GM21528 (cell line): ENCODE measurements at regions not wholly inside any gene's neighbourhood (a gene's known extent, or its start where the extent isn't known, plus 50 kb on each side); places are given as distances from the start of the nearest gene placed in this dataset.

Experiments
- ATAC-seq: cut with Tn5 transposase; IDR thresholded peaks from one replicate; pipeline ENCODE4 v1.9.1; 2021; ENCODE audit warnings: mild to moderate bottlenecking, moderate library complexity; ENCODE audit not compliant: unreplicated experiment, low FRiP score

GRCh38 chr6:24016857-24017256, 109.2 kb upstream of the NRSN1 start:
- no peak for ATAC-seq

GRCh38 chr6:24019393-24019792, 106.6 kb upstream of the NRSN1 start:
- ATAC-seq = no peak

- no peak for ATAC-seq
Measured at GRCh38 chr6:24019830-24020229, 106.2 kb upstream of the NRSN1 start.

- ATAC-seq = no peak
Measured at GRCh38 chr6:24026050-24026449, 100.0 kb upstream of the NRSN1 start.

GRCh38 chr6:24031496-24031895, 94.5 kb upstream of the NRSN1 start:
- ATAC-seq = no peak

GRCh38 chr6:24032896-24033688, 92.9 kb upstream of the NRSN1 start:
- no peak for ATAC-seq

GRCh38 chr6:24043848-24044247, 82.2 kb upstream of the NRSN1 start:
- no peak for ATAC-seq

GRCh38 chr6:24051942-24052589, 73.9 kb upstream of the NRSN1 start:
- ATAC-seq = no peak

GRCh38 chr6:24052590-24052961, 73.4 kb upstream of the NRSN1 start:
- ATAC-seq = no peak

GRCh38 chr6:24053057-24053456, 73.0 kb upstream of the NRSN1 start:
- no peak for ATAC-seq

- no peak for ATAC-seq
Measured at GRCh38 chr6:24054388-24054787, 71.6 kb upstream of the NRSN1 start.

GRCh38 chr6:24056567-24056966, 69.4 kb upstream of the NRSN1 start:
- ATAC-seq = no peak

- ATAC-seq = no peak
Measured at GRCh38 chr6:24057030-24057429, 69.0 kb upstream of the NRSN1 start.

GRCh38 chr6:24060982-24061754, 64.8 kb upstream of the NRSN1 start:
- peak; percentile 96 for ATAC-seq

- ATAC-seq = no peak
Measured at GRCh38 chr6:24064106-24064505, 61.9 kb upstream of the NRSN1 start.

GRCh38 chr6:24064832-24065231, 61.2 kb upstream of the NRSN1 start:
- no peak for ATAC-seq

GRCh38 chr6:24069526-24069925, 56.5 kb upstream of the NRSN1 start:
- no peak for ATAC-seq

GRCh38 chr6:24072038-24072746, 53.8 kb upstream of the NRSN1 start:
- ATAC-seq = no peak

GRCh38 chr6:24076011-24076410, 50.0 kb upstream of the NRSN1 start:
- no peak for ATAC-seq
